SK-N-MC (cell line): ENCODE measurements at regions not wholly inside any gene's neighbourhood (a gene's known extent, or its start where the extent isn't known, plus 50 kb on each side); places are given as distances from the start of the nearest gene placed in this dataset.

Source experiments
- EZH2 ChIP-seq: fragments of 200-600 bp; sonication (generic); IDR thresholded peaks from one replicate; pipeline ENCODE4 v1.6.1; 2017; ENCODE audit warnings: antibody characterized with exemption
- POLR2AphosphoS5 ChIP-seq: IDR thresholded peaks from 2 replicates; pipeline ENCODE4 v1.6.1; 2012; ENCODE audit warnings: mild to moderate bottlenecking, low read depth, low read length, borderline replicate concordance

GRCh38 chr1:76018045-76018444 lies 56.5 kb upstream of the ST6GALNAC3 start:
- TF ChIP-seq EZH2 (no peak), POLR2AphosphoS5 (no peak)
